Neural crest cell (in vitro differentiated cells): ENCODE measurements at regions not wholly inside any gene's neighbourhood (a gene's known extent, or its start where the extent isn't known, plus 50 kb on each side); places are given as distances from the start of the nearest gene placed in this dataset.

Experiments
- DNase-seq: peaks from one replicate; pipeline ENCODE4 v3.0.0; 2021; ENCODE audit warnings: low read depth, mixed read lengths, low spot score
- H3K27ac Mint-ChIP-seq: one replicate; pipeline ENCODE4 v1.8.0; 2021; ENCODE audit warnings: mild to moderate bottlenecking, mixed read lengths; ENCODE audit not compliant: unreplicated experiment
- H3K27me3 Mint-ChIP-seq: 2 replicates; pipeline ENCODE4 v1.8.0; 2021; ENCODE audit warnings: low read depth, mild to moderate bottlenecking, mixed read lengths
- H3K36me3 Mint-ChIP-seq: 2 replicates; pipeline ENCODE4 v1.8.0; 2021; ENCODE audit warnings: low read depth, mild to moderate bottlenecking, mixed read lengths
- H3K4me1 Mint-ChIP-seq: 2 replicates; pipeline ENCODE4 v1.8.0; 2021; ENCODE audit warnings: mixed read lengths
- H3K4me3 Mint-ChIP-seq: one replicate; pipeline ENCODE4 v1.8.0; 2021; ENCODE audit warnings: mild to moderate bottlenecking, mixed read lengths
- H3K9me3 Mint-ChIP-seq: 2 replicates; pipeline ENCODE4 v1.8.0; 2021; ENCODE audit warnings: mixed read lengths
- CTCF ChIP-seq: fragments of 200-600 bp; sonication (generic); conservative IDR thresholded peaks from 2 replicates; pipeline ENCODE4 v1.5.0; 2021; ENCODE audit warnings: antibody characterized with exemption, mild to moderate bottlenecking

GRCh38 chr11:27783701-27784355, 83.6 kb upstream of the BDNF start:
- H3K4me1 Mint-ChIP-seq, result no peaks in the 10 kb centered on the region
- TF ChIP-seq CTCF, result no peak
- H3K27me3 Mint-ChIP-seq, result peaks cover 46% of the 10 kb centered on the region
- H3K36me3 Mint-ChIP-seq, result no peaks in the 10 kb centered on the region
- DNase-seq, result no peak
- H3K9me3 Mint-ChIP-seq, result no peaks in the 10 kb centered on the region
- no peak overlapping the region for H3K4me3 Mint-ChIP-seq
- H3K27ac Mint-ChIP-seq, result no peak overlapping the region

- H3K36me3 Mint-ChIP-seq, result no peaks in the 10 kb centered on the region
- no peak for DNase-seq
- no peak overlapping the region for H3K4me3 Mint-ChIP-seq
- no peak overlapping the region for H3K27ac Mint-ChIP-seq
- no peak for TF ChIP-seq CTCF
- H3K9me3 Mint-ChIP-seq, result no peaks in the 10 kb centered on the region
- H3K27me3 Mint-ChIP-seq, result peaks cover 30% of the 10 kb centered on the region
- H3K4me1 Mint-ChIP-seq, result no peaks in the 10 kb centered on the region
These were observed 76.8 kb upstream of the BDNF start for GRCh38 chr11:27777033-27777432.

- Mint-ChIP-seq H3K27me3 (peaks cover 13% of the 10 kb centered on the region), H3K4me1 (no peaks in the 10 kb centered on the region), H3K4me3 (no peak overlapping the region), H3K36me3 (no peaks in the 10 kb centered on the region), H3K9me3 (no peaks in the 10 kb centered on the region), H3K27ac (no peak overlapping the region)
- no peak for TF ChIP-seq CTCF
- no peak for DNase-seq
These were observed 73.6 kb upstream of the BDNF start for GRCh38 chr11:27773884-27774283.

GRCh38 chr11:27771516-27771915, 71.3 kb upstream of the BDNF start:
- Mint-ChIP-seq H3K27me3 (peaks cover 10% of the 10 kb centered on the region), H3K36me3 (no peaks in the 10 kb centered on the region), H3K4me3 (no peak overlapping the region), H3K4me1 (no peaks in the 10 kb centered on the region), H3K27ac (no peak overlapping the region), H3K9me3 (peaks cover 3% of the 10 kb centered on the region)
- no peak for TF ChIP-seq CTCF
- no peak for DNase-seq

- no peaks in the 10 kb centered on the region for H3K4me1 Mint-ChIP-seq
- peaks cover 3% of the 10 kb centered on the region for H3K9me3 Mint-ChIP-seq
- no peak overlapping the region for H3K27ac Mint-ChIP-seq
- H3K36me3 Mint-ChIP-seq, result no peaks in the 10 kb centered on the region
- peaks cover 10% of the 10 kb centered on the region for H3K27me3 Mint-ChIP-seq
- no peak for TF ChIP-seq CTCF
- no peak for DNase-seq
- no peak overlapping the region for H3K4me3 Mint-ChIP-seq
These were observed 70.3 kb upstream of the BDNF start for GRCh38 chr11:27770576-27770975.
